A549 (cell line): ENCODE measurements at regions not wholly inside any gene's neighbourhood (a gene's known extent, or its start where the extent isn't known, plus 50 kb on each side); places are given as distances from the start of the nearest gene placed in this dataset.

Source experiments
- POLR2A ChIP-seq: IDR thresholded peaks from 2 replicates; pipeline ENCODE4 v1.6.1; 2012; ENCODE audit warnings: mild to moderate bottlenecking, low read length
- TF ChIP-seq, protein P1 (sequence below): fragments of 200-600 bp; sonication (generic); IDR thresholded peaks from 2 replicates; pipeline ENCODE4 v1.6.1; 2016; ENCODE audit warnings: antibody characterized with exemption, mild to moderate bottlenecking, moderate library complexity
- TF ChIP-seq, protein P2 (sequence below): fragments of 150-350 bp; IDR thresholded peaks from 2 replicates; pipeline ENCODE4 v1.6.1; 2014; ENCODE audit warnings: low read depth, mild to moderate bottlenecking, low read length

DNA sequence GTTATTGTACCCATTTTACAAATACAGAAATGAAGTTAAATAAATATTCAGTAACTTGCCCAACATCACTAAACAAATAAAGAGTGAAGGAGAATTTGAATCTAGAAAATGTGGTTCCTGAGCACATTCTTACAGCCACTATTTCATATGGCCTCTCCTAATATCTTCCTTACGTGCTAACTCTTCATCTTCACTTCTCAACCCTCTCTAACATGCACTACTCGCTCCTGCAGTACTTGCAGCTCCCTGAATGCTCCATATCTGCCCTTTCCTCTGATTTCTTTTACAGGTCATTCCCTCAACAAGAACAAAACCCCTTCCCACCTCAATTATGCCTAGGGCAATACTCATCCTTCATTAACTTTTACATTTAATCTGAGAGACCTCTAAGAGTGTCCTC, 711.5 kb downstream of the CETN3 start:
- TF ChIP-seq, protein P1, sequence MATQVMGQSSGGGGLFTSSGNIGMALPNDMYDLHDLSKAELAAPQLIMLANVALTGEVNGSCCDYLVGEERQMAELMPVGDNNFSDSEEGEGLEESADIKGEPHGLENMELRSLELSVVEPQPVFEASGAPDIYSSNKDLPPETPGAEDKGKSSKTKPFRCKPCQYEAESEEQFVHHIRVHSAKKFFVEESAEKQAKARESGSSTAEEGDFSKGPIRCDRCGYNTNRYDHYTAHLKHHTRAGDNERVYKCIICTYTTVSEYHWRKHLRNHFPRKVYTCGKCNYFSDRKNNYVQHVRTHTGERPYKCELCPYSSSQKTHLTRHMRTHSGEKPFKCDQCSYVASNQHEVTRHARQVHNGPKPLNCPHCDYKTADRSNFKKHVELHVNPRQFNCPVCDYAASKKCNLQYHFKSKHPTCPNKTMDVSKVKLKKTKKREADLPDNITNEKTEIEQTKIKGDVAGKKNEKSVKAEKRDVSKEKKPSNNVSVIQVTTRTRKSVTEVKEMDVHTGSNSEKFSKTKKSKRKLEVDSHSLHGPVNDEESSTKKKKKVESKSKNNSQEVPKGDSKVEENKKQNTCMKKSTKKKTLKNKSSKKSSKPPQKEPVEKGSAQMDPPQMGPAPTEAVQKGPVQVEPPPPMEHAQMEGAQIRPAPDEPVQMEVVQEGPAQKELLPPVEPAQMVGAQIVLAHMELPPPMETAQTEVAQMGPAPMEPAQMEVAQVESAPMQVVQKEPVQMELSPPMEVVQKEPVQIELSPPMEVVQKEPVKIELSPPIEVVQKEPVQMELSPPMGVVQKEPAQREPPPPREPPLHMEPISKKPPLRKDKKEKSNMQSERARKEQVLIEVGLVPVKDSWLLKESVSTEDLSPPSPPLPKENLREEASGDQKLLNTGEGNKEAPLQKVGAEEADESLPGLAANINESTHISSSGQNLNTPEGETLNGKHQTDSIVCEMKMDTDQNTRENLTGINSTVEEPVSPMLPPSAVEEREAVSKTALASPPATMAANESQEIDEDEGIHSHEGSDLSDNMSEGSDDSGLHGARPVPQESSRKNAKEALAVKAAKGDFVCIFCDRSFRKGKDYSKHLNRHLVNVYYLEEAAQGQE, result no peak
- TF ChIP-seq, protein P2, sequence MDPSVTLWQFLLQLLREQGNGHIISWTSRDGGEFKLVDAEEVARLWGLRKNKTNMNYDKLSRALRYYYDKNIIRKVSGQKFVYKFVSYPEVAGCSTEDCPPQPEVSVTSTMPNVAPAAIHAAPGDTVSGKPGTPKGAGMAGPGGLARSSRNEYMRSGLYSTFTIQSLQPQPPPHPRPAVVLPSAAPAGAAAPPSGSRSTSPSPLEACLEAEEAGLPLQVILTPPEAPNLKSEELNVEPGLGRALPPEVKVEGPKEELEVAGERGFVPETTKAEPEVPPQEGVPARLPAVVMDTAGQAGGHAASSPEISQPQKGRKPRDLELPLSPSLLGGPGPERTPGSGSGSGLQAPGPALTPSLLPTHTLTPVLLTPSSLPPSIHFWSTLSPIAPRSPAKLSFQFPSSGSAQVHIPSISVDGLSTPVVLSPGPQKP, result no peak
- TF ChIP-seq POLR2A, result no peak
